Uterus (tissue), 3 donors: ENCODE measurements at regions not wholly inside any gene's neighbourhood (a gene's known extent, or its start where the extent isn't known, plus 50 kb on each side); places are given as distances from the start of the nearest gene placed in this dataset.
A peak's percentile ranks its signal among the peaks of the same experiment; 100 is the strongest.

Source experiments
- DNase-seq, 2 donors: peaks; one replicate each; pipeline ENCODE4 v3.0.0-alpha.2; 2019 to 2020
- H3K27ac ChIP-seq, 2 donors: fragments of 200-600 bp; sonication (generic); 1 replicate in 1 of 2; 2 replicates in 1 of 2; pipeline ENCODE4 v1.5.1; 2016 to 2018
- H3K27me3 ChIP-seq, 2 donors: fragments of 200-600 bp; sonication (generic); one replicate each; pipeline ENCODE4 v1.5.1; 2018 to 2019; ENCODE audit warnings: control low read depth in 1 of 2
- H3K36me3 ChIP-seq, 2 donors: fragments of 200-600 bp; sonication (generic); one replicate each; pipeline ENCODE4 v1.5.1; 2019; ENCODE audit warnings: control low read depth in 1 of 2
- H3K4me1 ChIP-seq, 2 donors: fragments of 200-600 bp; sonication (generic); one replicate each; pipeline ENCODE4 v1.5.1; 2018 to 2019; ENCODE audit warnings: control low read depth in 1 of 2
- H3K4me3 ChIP-seq, 2 donors: fragments of 200-600 bp; sonication (generic); 1 replicate in 1 of 2; 2 replicates in 1 of 2; pipeline ENCODE4 v1.5.1; 2018 to 2019; ENCODE audit warnings: mild to moderate bottlenecking in 1 of 2
- H3K9me3 ChIP-seq, 2 donors: fragments of 200-600 bp; sonication (generic); one replicate each; pipeline ENCODE4 v1.5.1; 2019; ENCODE audit warnings: control low read depth in 1 of 2
- POLR2A ChIP-seq, 2 donors: fragments of 450-650 bp; IDR thresholded peaks; one replicate each; pipeline ENCODE4 v1.6.1; 2016; ENCODE audit warnings: antibody characterized with exemption in 2 of 2, mild to moderate bottlenecking in 1 of 2, moderate library complexity in 1 of 2
- intact Hi-C: fragments of 100-400 bp; cut with DNase I; formaldehyde crosslinking; loops from one replicate; pipeline ENCODE4 v1.15.1; 2023; ENCODE audit warnings: low total_unique reads
- TF ChIP-seq, protein P1 (sequence below), 4 experiments: fragments of 200-600 bp in 2 of 4; fragments of 450-650 bp in 2 of 4; sonication (generic) in 2 of 4; IDR thresholded peaks; one replicate each; pipeline ENCODE4 v1.5.1; 2016 to 2019; ENCODE audit warnings: antibody characterized with exemption in 4 of 4, mild to moderate bottlenecking in 2 of 4, moderate library complexity in 1 of 4
- donor health status: DM: yes; HTN: yes; CAD: no.

DNA sequence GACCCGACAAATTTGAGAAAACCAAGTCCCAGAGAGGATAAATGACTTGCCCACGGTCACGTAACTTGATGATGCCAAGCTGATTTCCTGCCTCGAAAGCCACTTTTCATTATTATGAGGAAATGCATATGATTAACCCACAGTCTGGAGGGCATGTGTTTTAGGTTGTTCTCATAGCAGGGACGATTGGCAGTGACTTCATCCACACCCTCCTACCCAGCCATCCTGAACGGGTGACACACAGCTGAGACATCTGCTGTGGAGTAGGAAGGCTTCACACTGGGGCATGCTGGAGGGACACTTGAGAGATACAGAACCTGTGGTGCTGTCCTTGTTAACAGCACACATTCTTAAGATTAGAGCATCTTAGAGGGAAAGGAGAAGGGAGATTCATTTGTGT is 65.4 kb upstream of the WDFY2 start:
- Histone ChIP-seq H3K36me3 (no peaks in the 10 kb centered on the region), H3K4me1 (no peaks in the 10 kb centered on the region), H3K27me3 (no peaks in the 10 kb centered on the region), H3K27ac (no peak overlapping the region), H3K4me3 (no peak overlapping the region), H3K9me3 (no peaks in the 10 kb centered on the region)
- DNase-seq: no peak
- intact Hi-C loops: no loop called here
- no peak for TF ChIP-seq POLR2A (IDR thresholded peaks at IDR 0.05)

- Histone ChIP-seq H3K4me3 (no peak overlapping the region), H3K36me3 (no peaks in the 10 kb centered on the region), H3K27ac (no peak overlapping the region), H3K4me1 (no peaks in the 10 kb centered on the region), H3K9me3 (no peaks in the 10 kb centered on the region), H3K27me3 (no peaks in the 10 kb centered on the region)
- no peak for DNase-seq
- intact Hi-C loops: no loop called here
- TF ChIP-seq, protein P1, sequence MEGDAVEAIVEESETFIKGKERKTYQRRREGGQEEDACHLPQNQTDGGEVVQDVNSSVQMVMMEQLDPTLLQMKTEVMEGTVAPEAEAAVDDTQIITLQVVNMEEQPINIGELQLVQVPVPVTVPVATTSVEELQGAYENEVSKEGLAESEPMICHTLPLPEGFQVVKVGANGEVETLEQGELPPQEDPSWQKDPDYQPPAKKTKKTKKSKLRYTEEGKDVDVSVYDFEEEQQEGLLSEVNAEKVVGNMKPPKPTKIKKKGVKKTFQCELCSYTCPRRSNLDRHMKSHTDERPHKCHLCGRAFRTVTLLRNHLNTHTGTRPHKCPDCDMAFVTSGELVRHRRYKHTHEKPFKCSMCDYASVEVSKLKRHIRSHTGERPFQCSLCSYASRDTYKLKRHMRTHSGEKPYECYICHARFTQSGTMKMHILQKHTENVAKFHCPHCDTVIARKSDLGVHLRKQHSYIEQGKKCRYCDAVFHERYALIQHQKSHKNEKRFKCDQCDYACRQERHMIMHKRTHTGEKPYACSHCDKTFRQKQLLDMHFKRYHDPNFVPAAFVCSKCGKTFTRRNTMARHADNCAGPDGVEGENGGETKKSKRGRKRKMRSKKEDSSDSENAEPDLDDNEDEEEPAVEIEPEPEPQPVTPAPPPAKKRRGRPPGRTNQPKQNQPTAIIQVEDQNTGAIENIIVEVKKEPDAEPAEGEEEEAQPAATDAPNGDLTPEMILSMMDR (IDR thresholded peaks at IDR 0.05): no peak
- no peak for TF ChIP-seq POLR2A (IDR thresholded peaks at IDR 0.05)
Observed at GRCh38 chr13:51519771-51520216, 64.5 kb upstream of the WDFY2 start.

GRCh38 chr13:51520524-51520923 is 63.7 kb upstream of the WDFY2 start:
- Histone ChIP-seq H3K27ac (no peak overlapping the region), H3K4me3 (no peak overlapping the region), H3K36me3 (no peaks in the 10 kb centered on the region), H3K27me3 (no peaks in the 10 kb centered on the region), H3K4me1 (no peaks in the 10 kb centered on the region), H3K9me3 (no peaks in the 10 kb centered on the region)
- intact Hi-C loops: no loop called here
- no peak for DNase-seq
- TF ChIP-seq POLR2A (IDR thresholded peaks at IDR 0.05): no peak
- TF ChIP-seq, protein P1 (IDR thresholded peaks at IDR 0.05): no peak

DNA sequence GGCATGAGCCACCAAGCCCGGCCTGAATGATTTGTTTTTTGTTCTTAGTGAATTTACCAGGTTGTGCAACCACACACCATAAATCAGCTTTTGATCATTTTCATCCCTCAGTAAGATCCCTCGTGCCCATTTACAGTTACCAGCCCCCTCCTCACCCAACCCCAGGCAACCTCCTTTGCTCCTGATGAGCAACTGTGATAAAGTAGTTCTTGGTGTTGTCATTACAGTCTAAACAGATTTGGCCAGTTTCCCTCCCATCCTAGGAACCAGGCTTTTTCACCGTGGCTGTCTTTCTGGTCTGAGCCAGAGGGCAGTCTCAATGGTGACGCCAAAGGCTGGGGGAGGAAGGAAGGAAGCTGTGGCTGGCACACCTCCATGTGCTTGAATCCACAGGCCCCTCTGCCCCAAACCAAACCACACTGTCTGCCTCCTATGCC is 61.2 kb upstream of the WDFY2 start:
- no peaks in the 10 kb centered on the region for H3K27me3 ChIP-seq
- H3K4me3 ChIP-seq: no peak overlapping the region
- H3K9me3 ChIP-seq: no peaks in the 10 kb centered on the region
- peak overlapping the region in 1 of 2 donors; percentile 36 for H3K27ac ChIP-seq
- DNase-seq: peak; percentile 37 to 65
- no peaks in the 10 kb centered on the region for H3K4me1 ChIP-seq
- intact Hi-C loops: no loop called here
- TF ChIP-seq, protein P1 (IDR thresholded peaks at IDR 0.05): no peak
- no peak for TF ChIP-seq POLR2A (IDR thresholded peaks at IDR 0.05)
- H3K36me3 ChIP-seq: no peaks in the 10 kb centered on the region

DNA sequence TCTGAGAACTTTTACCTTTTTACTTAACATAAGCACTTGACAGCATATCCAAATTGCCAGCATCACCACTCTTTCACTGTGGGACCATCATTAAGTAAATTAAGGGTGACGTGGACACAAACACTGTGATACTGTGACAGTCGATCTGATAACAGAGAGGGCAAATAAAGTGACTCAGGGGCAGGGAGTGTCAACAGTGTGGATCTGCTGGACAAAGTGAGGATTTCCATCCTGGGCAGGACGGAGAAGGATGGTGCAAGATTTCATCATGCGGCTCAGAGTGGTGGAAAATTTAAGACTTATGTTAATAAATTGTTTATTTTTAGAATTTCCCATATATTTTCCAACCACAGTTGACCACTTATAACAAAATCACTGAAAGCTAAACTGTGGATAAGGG is 60.0 kb upstream of the WDFY2 start:
- Histone ChIP-seq H3K27ac (no peak overlapping the region), H3K27me3 (no peaks in the 10 kb centered on the region), H3K36me3 (no peaks in the 10 kb centered on the region), H3K4me1 (no peaks in the 10 kb centered on the region), H3K4me3 (no peak overlapping the region), H3K9me3 (no peaks in the 10 kb centered on the region)
- intact Hi-C loops: no loop called here
- TF ChIP-seq POLR2A (IDR thresholded peaks at IDR 0.05): no peak
- TF ChIP-seq, protein P1 (IDR thresholded peaks at IDR 0.05): no peak
- no peak for DNase-seq
